Erythroblast (primary cell): ENCODE measurements at regions not wholly inside any gene's neighbourhood (a gene's known extent, or its start where the extent isn't known, plus 50 kb on each side); places are given as distances from the start of the nearest gene placed in this dataset.

Source experiments
- GATA1 ChIP-seq: IDR thresholded peaks from 2 replicates; pipeline ENCODE4 v1.6.1; 2011; ENCODE audit warnings: low read depth, mild to moderate bottlenecking, control low read depth, low read length, moderate library complexity
- POLR2A ChIP-seq: IDR thresholded peaks from 2 replicates; pipeline ENCODE4 v1.6.1; 2011; ENCODE audit warnings: mild to moderate bottlenecking, low read length

DNA sequence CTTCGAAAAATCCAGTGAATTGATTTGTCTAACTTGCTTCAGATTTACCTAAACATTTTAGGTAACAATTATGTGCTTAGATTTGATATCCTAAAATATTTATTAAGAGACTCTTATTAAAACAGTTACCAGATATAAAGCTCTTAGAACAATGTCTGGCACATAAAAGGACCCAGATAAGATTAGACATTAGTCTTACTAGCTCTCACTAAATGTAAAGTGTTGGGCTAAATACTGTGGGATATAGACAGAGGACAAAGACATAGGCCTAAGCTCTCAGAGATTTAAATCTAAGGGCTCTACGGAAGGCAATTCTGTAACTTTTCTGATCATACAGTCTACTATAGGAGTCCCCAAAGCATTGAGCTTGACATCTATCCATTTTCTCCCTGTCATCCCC, 94.4 kb upstream of the TRPC3 start:
- TF ChIP-seq POLR2A (no peak), GATA1 (no peak)
